ENCODE measurements at regions not wholly inside any gene's neighbourhood (a gene's known extent, or its start where the extent isn't known, plus 50 kb on each side); places are given as distances from the start of the nearest gene placed in this dataset.

- TF ChIP-seq EZH2phosphoT487 (IDR thresholded peaks at IDR 0.05; ENCODE audit: borderline replicate concordance) (no peak), CTCF (conservative IDR thresholded peaks at IDR 0.05; ENCODE audit: low read length) (no peak)
Observed at GRCh38 chr12:41683513-41684240, 461.0 kb downstream of the GXYLT1 start.

All from Loucy (cell line).